Mucosa of rectum (tissue), 2 donors: ENCODE measurements at regions not wholly inside any gene's neighbourhood (a gene's known extent, or its start where the extent isn't known, plus 50 kb on each side); places are given as distances from the start of the nearest gene placed in this dataset.

Experiments
- H3K27ac ChIP-seq, 2 donors: one replicate each; pipeline ENCODE4 v1.7.0; 2013; ENCODE audit warnings: inconsistent platforms in 2 of 2, low read depth in 2 of 2, low read length in 2 of 2
- H3K27me3 ChIP-seq, 2 donors: one replicate each; pipeline ENCODE4 v1.7.0; 2013; ENCODE audit warnings: low read length in 2 of 2; ENCODE audit not compliant: control insufficient read depth in 2 of 2, insufficient read depth in 2 of 2
- H3K36me3 ChIP-seq, 2 donors: one replicate each; pipeline ENCODE4 v1.7.0; 2013; ENCODE audit warnings: low read length in 2 of 2; ENCODE audit not compliant: control insufficient read depth in 2 of 2, insufficient read depth in 2 of 2
- H3K4me1 ChIP-seq, 2 donors: one replicate each; pipeline ENCODE4 v1.7.0; 2013; ENCODE audit warnings: low read length in 2 of 2, mild to moderate bottlenecking in 1 of 2; ENCODE audit not compliant: control insufficient read depth in 2 of 2, insufficient read depth in 2 of 2
- H3K4me3 ChIP-seq, 2 donors: one replicate each; pipeline ENCODE4 v1.7.0; 2013; ENCODE audit warnings: low read length in 2 of 2
- H3K9ac ChIP-seq, 2 donors: one replicate each; pipeline ENCODE4 v1.7.0; 2013; ENCODE audit warnings: low read length in 2 of 2, low read depth in 1 of 2, mild to moderate bottlenecking in 1 of 2
- H3K9me3 ChIP-seq, 2 donors: one replicate each; pipeline ENCODE4 v1.7.0; 2013; ENCODE audit warnings: low read length in 2 of 2; ENCODE audit not compliant: control insufficient read depth in 2 of 2
- donor health status: healthy.
- donor health status: Normal muscosa, but diverticular disease.

- no peaks in the 10 kb centered on the region for H3K4me1 ChIP-seq
- H3K9me3 ChIP-seq, result no peaks in the 10 kb centered on the region
- no peak overlapping the region for H3K9ac ChIP-seq
- H3K27me3 ChIP-seq, result no peaks in the 10 kb centered on the region
- no peaks in the 10 kb centered on the region for H3K36me3 ChIP-seq
- no peak overlapping the region for H3K27ac ChIP-seq
- no peak overlapping the region for H3K4me3 ChIP-seq
These were observed 164.0 kb downstream of the RDH14 start for GRCh38 chr2:18396329-18397010.

DNA sequence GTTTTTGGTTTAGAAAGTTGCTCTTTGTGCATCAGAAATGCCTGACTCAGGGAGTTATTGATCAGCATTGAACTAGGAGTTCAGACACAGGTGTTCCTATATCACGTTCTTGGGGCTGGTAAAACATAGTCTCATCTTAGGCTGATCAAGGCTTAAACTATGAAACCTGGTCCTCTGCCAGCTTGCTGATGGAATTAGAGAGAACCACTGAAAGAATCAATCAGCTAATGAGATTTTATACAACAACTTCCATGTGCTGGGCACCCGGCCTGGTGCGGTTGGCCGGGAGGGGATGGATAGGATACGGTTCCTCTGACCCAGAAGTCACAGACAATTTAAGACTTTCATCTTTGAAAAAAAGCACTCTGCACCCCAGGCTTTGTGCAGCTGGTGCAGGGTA, 164.9 kb downstream of the RDH14 start:
- no peak overlapping the region for H3K9ac ChIP-seq
- H3K4me3 ChIP-seq, result no peak overlapping the region
- H3K9me3 ChIP-seq, result no peaks in the 10 kb centered on the region
- H3K27ac ChIP-seq, result no peak overlapping the region
- no peaks in the 10 kb centered on the region for H3K4me1 ChIP-seq
- H3K27me3 ChIP-seq, result no peaks in the 10 kb centered on the region
- no peaks in the 10 kb centered on the region for H3K36me3 ChIP-seq

GRCh38 chr2:18387441-18388206, 172.8 kb downstream of the RDH14 start:
- Histone ChIP-seq H3K27me3 (no peaks in the 10 kb centered on the region), H3K9me3 (no peaks in the 10 kb centered on the region), H3K9ac (no peak overlapping the region), H3K27ac (no peak overlapping the region), H3K36me3 (no peaks in the 10 kb centered on the region), H3K4me3 (no peak overlapping the region), H3K4me1 (no peaks in the 10 kb centered on the region)

GRCh38 chr2:18384242-18384641, 176.2 kb downstream of the RDH14 start:
- H3K4me3 ChIP-seq, result no peak overlapping the region
- no peaks in the 10 kb centered on the region for H3K4me1 ChIP-seq
- no peak overlapping the region for H3K27ac ChIP-seq
- no peak overlapping the region for H3K9ac ChIP-seq
- no peaks in the 10 kb centered on the region for H3K27me3 ChIP-seq
- H3K9me3 ChIP-seq, result no peaks in the 10 kb centered on the region
- H3K36me3 ChIP-seq, result no peaks in the 10 kb centered on the region

GRCh38 chr2:18381386-18381785, 179.1 kb downstream of the RDH14 start:
- H3K27me3 ChIP-seq, result no peaks in the 10 kb centered on the region
- H3K27ac ChIP-seq, result no peak overlapping the region
- H3K9me3 ChIP-seq, result no peaks in the 10 kb centered on the region
- no peak overlapping the region for H3K9ac ChIP-seq
- H3K36me3 ChIP-seq, result no peaks in the 10 kb centered on the region
- no peak overlapping the region for H3K4me3 ChIP-seq
- H3K4me1 ChIP-seq, result no peaks in the 10 kb centered on the region

DNA sequence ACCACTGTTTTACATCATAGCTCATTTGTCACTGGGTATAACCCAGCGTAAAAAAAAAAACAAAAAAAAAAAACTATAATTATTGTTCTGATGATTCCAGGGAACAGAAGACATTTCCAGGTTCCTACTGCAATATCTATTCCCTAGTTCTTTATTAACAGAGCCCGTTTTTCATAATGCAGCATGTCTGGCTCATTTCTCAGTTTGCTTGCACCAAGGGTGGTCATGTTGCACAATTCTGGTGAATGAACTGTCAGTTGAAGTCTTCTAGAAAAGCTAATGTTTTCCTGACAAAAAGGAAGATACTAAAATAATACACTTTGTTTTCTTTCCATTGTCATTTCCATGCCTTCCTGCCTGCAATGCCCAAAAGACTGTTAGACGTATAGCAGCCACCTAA, 180.1 kb downstream of the RDH14 start:
- Histone ChIP-seq H3K36me3 (no peaks in the 10 kb centered on the region), H3K9me3 (no peaks in the 10 kb centered on the region), H3K4me1 (no peaks in the 10 kb centered on the region), H3K27me3 (no peaks in the 10 kb centered on the region), H3K9ac (no peak overlapping the region), H3K4me3 (no peak overlapping the region), H3K27ac (no peak overlapping the region)

GRCh38 chr2:18379870-18380269, 180.6 kb downstream of the RDH14 start:
- Histone ChIP-seq H3K27me3 (no peaks in the 10 kb centered on the region), H3K4me3 (no peak overlapping the region), H3K9ac (no peak overlapping the region), H3K27ac (no peak overlapping the region), H3K4me1 (no peaks in the 10 kb centered on the region), H3K36me3 (no peaks in the 10 kb centered on the region), H3K9me3 (no peaks in the 10 kb centered on the region)

DNA sequence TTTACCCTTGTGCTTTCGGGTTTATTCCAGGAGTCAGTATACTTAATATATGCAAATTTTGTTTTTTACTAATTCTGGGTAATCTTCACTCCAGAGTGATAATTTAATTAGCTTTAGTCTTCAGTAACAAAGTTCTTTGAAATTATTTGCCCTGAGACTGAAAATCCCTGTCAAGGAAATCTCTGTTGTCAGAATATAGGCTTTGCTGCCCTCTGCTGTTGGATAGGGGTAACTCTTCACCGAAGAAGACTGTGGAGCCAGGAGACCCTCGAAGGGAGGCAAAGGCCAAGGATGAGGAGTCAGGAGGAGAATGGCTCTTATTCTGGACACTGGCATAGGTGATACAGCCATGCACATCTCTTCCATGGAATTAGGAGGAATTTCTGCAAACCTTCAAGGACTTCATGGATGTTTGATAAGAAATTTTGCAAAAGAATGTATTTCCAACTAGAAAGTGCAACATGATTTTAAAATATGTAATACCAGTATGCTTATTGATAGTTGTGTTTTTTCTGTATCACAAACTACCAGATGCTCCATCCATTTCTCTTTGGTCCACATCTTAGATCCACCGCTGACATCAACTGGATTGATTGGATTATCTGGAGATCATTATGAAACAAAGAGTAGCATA, 182.3 kb downstream of the RDH14 start:
- H3K9ac ChIP-seq, result no peak overlapping the region
- no peak overlapping the region for H3K4me3 ChIP-seq

GRCh38 chr2:18376936-18377335, 183.5 kb downstream of the RDH14 start:
- Histone ChIP-seq H3K4me1 (no peaks in the 10 kb centered on the region), H3K9me3 (no peaks in the 10 kb centered on the region), H3K27ac (no peak overlapping the region), H3K27me3 (no peaks in the 10 kb centered on the region), H3K4me3 (no peak overlapping the region), H3K9ac (no peak overlapping the region), H3K36me3 (no peaks in the 10 kb centered on the region)

More for the DNA sequence above, 182.3 kb downstream of the RDH14 start:
- no peak overlapping the region for H3K27ac ChIP-seq
- H3K27me3 ChIP-seq, result no peaks in the 10 kb centered on the region
- no peaks in the 10 kb centered on the region for H3K4me1 ChIP-seq
- H3K36me3 ChIP-seq, result no peaks in the 10 kb centered on the region
- H3K9me3 ChIP-seq, result no peaks in the 10 kb centered on the region

- no peak overlapping the region for H3K9ac ChIP-seq
- H3K36me3 ChIP-seq, result no peaks in the 10 kb centered on the region
- no peak overlapping the region for H3K27ac ChIP-seq
- no peaks in the 10 kb centered on the region for H3K9me3 ChIP-seq
- no peaks in the 10 kb centered on the region for H3K4me1 ChIP-seq
- H3K27me3 ChIP-seq, result no peaks in the 10 kb centered on the region
- H3K4me3 ChIP-seq, result no peak overlapping the region
These were observed 186.8 kb downstream of the RDH14 start for GRCh38 chr2:18373664-18374063.
